Panc1 (cell line): ENCODE measurements at regions not wholly inside any gene's neighbourhood (a gene's known extent, or its start where the extent isn't known, plus 50 kb on each side); places are given as distances from the start of the nearest gene placed in this dataset.

ENCODE experiments used
- ATAC-seq: fragments of 200-7000 bp; cut with Tn5 transposase; 2 replicates; pipeline ENCODE4 v1.9.1; 2020; ENCODE audit warnings: mild to moderate bottlenecking, moderate library complexity
- BruUV-seq: library from RNA; stranded (reverse); fragments of 400-500 nt; replicated peaks from 2 replicates; lab custom pipeline; 2021; lab: Mats Ljungman, UMichigan
- CTCF ChIA-PET: fragments of 300-600 bp; sonication (Branson Sonifier 250); formaldehyde crosslinking; loops from one replicate; lab custom pipeline; 2022; ENCODE audit warnings: antibody characterized with exemption; lab: Charles Lee
- POLR2A ChIA-PET: fragments of 300-600 bp; sonication (Branson Sonifier 250); formaldehyde crosslinking; loops from one replicate; lab custom pipeline; 2022; ENCODE audit warnings: antibody characterized with exemption; lab: Charles Lee
- DNase-seq: peaks from one replicate; pipeline ENCODE4 v3.0.0-alpha.2; 2010; ENCODE audit warnings: low read depth, low spot score
- H3K27ac ChIP-seq: 2 replicates; pipeline ENCODE4 v1.5.1; 2011; ENCODE audit warnings: mild to moderate bottlenecking, low read length, inconsistent platforms
- H3K27me3 ChIP-seq: fragments of 200-500 bp; sonication (Bioruptor generic); 2 replicates; pipeline ENCODE4 v1.6.0; 2014; ENCODE audit warnings: low read length, inconsistent platforms; ENCODE audit not compliant: control insufficient read depth, insufficient read depth
- H3K36me3 ChIP-seq: fragments of 200-500 bp; sonication (Bioruptor generic); 2 replicates; pipeline ENCODE4 v1.5.1; 2014; ENCODE audit warnings: inconsistent platforms, mild to moderate bottlenecking, low read length, moderate library complexity; ENCODE audit not compliant: control insufficient read depth, insufficient read depth
- H3K4me1 ChIP-seq: 2 replicates; pipeline ENCODE4 v1.5.1; 2011; ENCODE audit warnings: inconsistent platforms, mild to moderate bottlenecking, low read length, moderate library complexity; ENCODE audit not compliant: control insufficient read depth, insufficient read depth
- H3K4me3 ChIP-seq, 2 experiments: 2 replicates each; pipeline ENCODE4 v1.5.1; 2011 to 2012; ENCODE audit warnings: low read depth in 2 of 2, low read length in 2 of 2, mild to moderate bottlenecking in 2 of 2, inconsistent platforms in 1 of 2, moderate library complexity in 1 of 2
- H3K9me3 ChIP-seq: fragments of 200-500 bp; sonication (Bioruptor generic); 2 replicates; pipeline ENCODE4 v1.5.1; 2014; ENCODE audit warnings: low read depth, mild to moderate bottlenecking, inconsistent platforms, low read length, moderate library complexity; ENCODE audit not compliant: control insufficient read depth, insufficient read depth
- POLR2AphosphoS5 ChIP-seq: IDR thresholded peaks from 2 replicates; pipeline ENCODE4 v1.6.1; 2012; ENCODE audit warnings: mild to moderate bottlenecking, low read depth, low read length, moderate library complexity
- SIN3A ChIP-seq: IDR thresholded peaks from 2 replicates; pipeline ENCODE4 v1.6.1; 2012; ENCODE audit warnings: low read depth, mild to moderate bottlenecking, low read length, moderate library complexity, borderline replicate concordance; ENCODE audit not compliant: insufficient read depth
- TCF7L2 ChIP-seq: IDR thresholded peaks from 2 replicates; pipeline ENCODE4 v1.6.1; 2011; ENCODE audit warnings: mild to moderate bottlenecking, low read depth, low read length, inconsistent platforms
- in situ Hi-C: cut with HindIII; loops from 2 replicates; pipeline ENCODE4 v1.10.0; 2016; ENCODE audit warnings: low sequenced_read_pairs, low pct_unique_long_range_greater_than_20kb
- intact Hi-C: fragments of 100-400 bp; cut with micrococcal nuclease; formaldehyde crosslinking; loops from one replicate; pipeline ENCODE4 v1.10.0; 2022; ENCODE audit not compliant: unreplicated experiment
- TF ChIP-seq, protein P1 (sequence below), 2 experiments: IDR thresholded peaks; 2 replicates each; pipeline ENCODE4 v1.6.1; 2011 to 2012; ENCODE audit warnings: low read depth in 2 of 2, control low read depth in 1 of 2, low read length in 1 of 2, mild to moderate bottlenecking in 1 of 2, moderate library complexity in 1 of 2; ENCODE audit not compliant: insufficient read depth in 1 of 2
- TF ChIP-seq, protein P2 (sequence below): fragments of 450-650 bp; IDR thresholded peaks from 2 replicates; pipeline ENCODE4 v1.5.1; 2017; ENCODE audit warnings: mild to moderate bottlenecking

DNA sequence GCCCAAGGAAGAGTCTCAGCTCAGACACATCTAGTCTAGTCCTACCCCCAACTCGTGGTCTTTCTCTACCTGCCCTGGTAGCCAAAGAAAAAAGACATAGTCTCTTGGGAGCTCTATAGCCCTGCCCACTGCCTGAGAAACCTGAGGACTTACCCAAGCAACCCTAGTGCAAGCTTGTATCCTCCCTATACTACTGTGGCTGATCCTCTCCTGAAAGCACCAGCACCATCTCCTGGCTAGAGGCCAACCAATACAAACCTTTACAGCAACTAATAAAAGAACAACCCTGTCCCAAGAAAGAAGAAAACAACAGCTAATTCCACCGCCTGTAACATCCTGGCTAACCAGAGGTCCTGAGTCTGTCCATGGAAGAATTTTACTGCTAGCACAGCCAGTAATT lies 532.4 kb downstream of the SLITRK6 start:
- ATAC-seq (no peak), DNase-seq (no peak)
- Histone ChIP-seq H3K9me3 (no peaks in the 10 kb centered on the region), H3K4me3 (no peak overlapping the region), H3K4me1 (no peaks in the 10 kb centered on the region), H3K27ac (no peak overlapping the region), H3K36me3 (no peaks in the 10 kb centered on the region), H3K27me3 (no peaks in the 10 kb centered on the region)
- CTCF ChIA-PET: no interaction called here
- TF ChIP-seq SIN3A (no peak), TCF7L2 (no peak), POLR2AphosphoS5 (no peak)
- TF ChIP-seq, protein P1, sequence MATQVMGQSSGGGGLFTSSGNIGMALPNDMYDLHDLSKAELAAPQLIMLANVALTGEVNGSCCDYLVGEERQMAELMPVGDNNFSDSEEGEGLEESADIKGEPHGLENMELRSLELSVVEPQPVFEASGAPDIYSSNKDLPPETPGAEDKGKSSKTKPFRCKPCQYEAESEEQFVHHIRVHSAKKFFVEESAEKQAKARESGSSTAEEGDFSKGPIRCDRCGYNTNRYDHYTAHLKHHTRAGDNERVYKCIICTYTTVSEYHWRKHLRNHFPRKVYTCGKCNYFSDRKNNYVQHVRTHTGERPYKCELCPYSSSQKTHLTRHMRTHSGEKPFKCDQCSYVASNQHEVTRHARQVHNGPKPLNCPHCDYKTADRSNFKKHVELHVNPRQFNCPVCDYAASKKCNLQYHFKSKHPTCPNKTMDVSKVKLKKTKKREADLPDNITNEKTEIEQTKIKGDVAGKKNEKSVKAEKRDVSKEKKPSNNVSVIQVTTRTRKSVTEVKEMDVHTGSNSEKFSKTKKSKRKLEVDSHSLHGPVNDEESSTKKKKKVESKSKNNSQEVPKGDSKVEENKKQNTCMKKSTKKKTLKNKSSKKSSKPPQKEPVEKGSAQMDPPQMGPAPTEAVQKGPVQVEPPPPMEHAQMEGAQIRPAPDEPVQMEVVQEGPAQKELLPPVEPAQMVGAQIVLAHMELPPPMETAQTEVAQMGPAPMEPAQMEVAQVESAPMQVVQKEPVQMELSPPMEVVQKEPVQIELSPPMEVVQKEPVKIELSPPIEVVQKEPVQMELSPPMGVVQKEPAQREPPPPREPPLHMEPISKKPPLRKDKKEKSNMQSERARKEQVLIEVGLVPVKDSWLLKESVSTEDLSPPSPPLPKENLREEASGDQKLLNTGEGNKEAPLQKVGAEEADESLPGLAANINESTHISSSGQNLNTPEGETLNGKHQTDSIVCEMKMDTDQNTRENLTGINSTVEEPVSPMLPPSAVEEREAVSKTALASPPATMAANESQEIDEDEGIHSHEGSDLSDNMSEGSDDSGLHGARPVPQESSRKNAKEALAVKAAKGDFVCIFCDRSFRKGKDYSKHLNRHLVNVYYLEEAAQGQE (IDR thresholded peaks at IDR 0.05; ENCODE audit: insufficient read depth in 1 of 2, low read depth in 2 of 2, low read length in 1 of 2): no peak
- intact Hi-C loops: no loop called here
- in situ Hi-C loops: no loop called here
- no TSS peak for BruUV-seq
- POLR2A ChIA-PET: no interaction called here

DNA sequence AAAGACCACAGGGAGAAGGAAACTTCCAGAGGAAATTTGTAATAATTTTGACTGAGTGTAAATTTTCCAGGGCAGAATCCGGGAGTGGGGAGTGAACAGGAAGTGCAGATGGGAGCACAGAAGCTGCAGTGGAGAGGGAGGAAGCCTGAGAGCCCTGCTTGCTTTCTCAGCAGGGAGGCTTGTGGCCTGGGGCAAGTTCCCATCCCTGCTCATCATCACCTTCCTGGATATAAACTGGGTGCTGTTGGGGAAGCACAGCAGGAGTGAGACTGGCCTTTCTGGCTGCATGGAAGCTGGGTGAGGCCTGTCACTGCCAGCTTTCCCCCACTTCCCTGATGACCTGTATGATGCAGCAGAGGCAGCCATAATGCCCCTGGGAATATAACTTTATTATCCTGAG lies 532.9 kb downstream of the SLITRK6 start:
- ChIA-PET POLR2A (interaction anchor here (0.6 kb wide), 1 partner anchor 169 kb away, joined by 3 read pairs; no protein-coding TSS in a partner anchor), CTCF (no interaction called here)
- in situ Hi-C loops (no loop called here), intact Hi-C loops (no loop called here)
- DNase-seq: no peak
- Histone ChIP-seq H3K27ac (no peak overlapping the region), H3K9me3 (no peaks in the 10 kb centered on the region), H3K4me1 (no peaks in the 10 kb centered on the region), H3K36me3 (no peaks in the 10 kb centered on the region), H3K4me3 (0 out of 4 replicates have a peak overlapping the region, but pooled peaks of 1 of the 2 experiments have one; percentile 12), H3K27me3 (no peaks in the 10 kb centered on the region)
- TF ChIP-seq TCF7L2: no peak
- TF ChIP-seq SIN3A: no peak
- TF ChIP-seq, protein P2, sequence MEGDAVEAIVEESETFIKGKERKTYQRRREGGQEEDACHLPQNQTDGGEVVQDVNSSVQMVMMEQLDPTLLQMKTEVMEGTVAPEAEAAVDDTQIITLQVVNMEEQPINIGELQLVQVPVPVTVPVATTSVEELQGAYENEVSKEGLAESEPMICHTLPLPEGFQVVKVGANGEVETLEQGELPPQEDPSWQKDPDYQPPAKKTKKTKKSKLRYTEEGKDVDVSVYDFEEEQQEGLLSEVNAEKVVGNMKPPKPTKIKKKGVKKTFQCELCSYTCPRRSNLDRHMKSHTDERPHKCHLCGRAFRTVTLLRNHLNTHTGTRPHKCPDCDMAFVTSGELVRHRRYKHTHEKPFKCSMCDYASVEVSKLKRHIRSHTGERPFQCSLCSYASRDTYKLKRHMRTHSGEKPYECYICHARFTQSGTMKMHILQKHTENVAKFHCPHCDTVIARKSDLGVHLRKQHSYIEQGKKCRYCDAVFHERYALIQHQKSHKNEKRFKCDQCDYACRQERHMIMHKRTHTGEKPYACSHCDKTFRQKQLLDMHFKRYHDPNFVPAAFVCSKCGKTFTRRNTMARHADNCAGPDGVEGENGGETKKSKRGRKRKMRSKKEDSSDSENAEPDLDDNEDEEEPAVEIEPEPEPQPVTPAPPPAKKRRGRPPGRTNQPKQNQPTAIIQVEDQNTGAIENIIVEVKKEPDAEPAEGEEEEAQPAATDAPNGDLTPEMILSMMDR: no peak
- no peak for TF ChIP-seq POLR2AphosphoS5
- TF ChIP-seq, protein P1 (IDR thresholded peaks at IDR 0.05; ENCODE audit: insufficient read depth in 1 of 2, low read depth in 2 of 2, low read length in 1 of 2): no peak
- no TSS peak for BruUV-seq
- no peak for ATAC-seq
